Ovary (tissue), 7 donors: ENCODE measurements at regions not wholly inside any gene's neighbourhood (a gene's known extent, or its start where the extent isn't known, plus 50 kb on each side); places are given as distances from the start of the nearest gene placed in this dataset.
"Not testable (repeated sequence)": the region's sequence is repeated elsewhere in the genome, so short reads cannot be mapped to it uniquely, and the experiment has no call there.

Source experiments
- DNase-seq, 5 donors: peaks; one replicate each; pipeline ENCODE4 v3.0.0-alpha.2; 2019 to 2020
- H3K27ac ChIP-seq, 2 donors: fragments of 200-600 bp; one replicate each; pipeline versions ENCODE4 v1.5.1 to v1.8.0; 2019 to 2022
- H3K27me3 ChIP-seq: fragments of 200-600 bp; one replicate; pipeline ENCODE4 v1.8.0; 2022
- H3K36me3 ChIP-seq: fragments of 200-600 bp; sonication (generic); one replicate; pipeline ENCODE4 v1.5.1; 2019
- H3K4me1 ChIP-seq: one replicate; pipeline ENCODE4 v1.8.1; 2013; ENCODE audit warnings: mild to moderate bottlenecking, moderate library complexity; ENCODE audit not compliant: insufficient read depth
- H3K4me3 ChIP-seq: fragments of 200-600 bp; sonication (generic); one replicate; pipeline ENCODE4 v1.5.1; 2017
- H3K9me3 ChIP-seq, 2 donors: fragments of 200-600 bp in 1 of 2; sonication (generic) in 1 of 2; one replicate each; pipeline versions ENCODE4 v1.5.1 to v1.8.1; 2013 to 2019; ENCODE audit warnings: mild to moderate bottlenecking in 1 of 2, moderate library complexity in 1 of 2
- EP300 ChIP-seq: sonication (generic); formaldehyde crosslinking; IDR thresholded peaks from one replicate; pipeline ENCODE4 v1.6.1; 2017; ENCODE audit warnings: antibody characterized with exemption
- POLR2A ChIP-seq: fragments of 450-650 bp; IDR thresholded peaks from one replicate; pipeline ENCODE4 v1.6.1; 2017; ENCODE audit warnings: antibody characterized with exemption, mild to moderate bottlenecking, moderate library complexity
- WGBS, 3 donors: extraction: QIAGEN DNeasy Blood & Tissue Kit in 1 of 3; methylation state at CpG; one replicate each; pipeline versions ENCODE4 v1.1.5 to v1.1.7; 2013 to 2017; 5-methylcytosine and 5-hydroxymethylcytosine counted together
- intact Hi-C, 4 donors: fragments of 100-400 bp; cut with DNase I; formaldehyde crosslinking; loops; one replicate each; pipeline versions ENCODE4 v1.11.0 to v1.15.1; 2022 to 2023
- TF ChIP-seq, protein P1 (sequence below), 3 donors: fragments of 450-650 bp in 2 of 3; fragments of 200-600 bp in 1 of 3; IDR thresholded peaks; one replicate each; pipeline versions ENCODE4 v1.5.1 to v1.8.0; 2016 to 2022; ENCODE audit warnings: antibody characterized with exemption in 3 of 3, mild to moderate bottlenecking in 1 of 3
- donor health status: DM: no; HTN: no; CAD: no; lungs with moderate emphysema.
- donor health status: DM: no; HTN: no; CAD: no.
- donor health status: Bipolar disorder and iron deficiency.
- donor health status: DM: no; HTN: no; CAD: no.
- donor health status: DM: yes; HTN: yes; CAD: no.

- WGBS, 3 donors, result 60 to 79% (median 66%) methylated on average over 5 of the region's 5 CpGs
- no peaks in the 10 kb centered on the region for H3K27me3 ChIP-seq
- no peak overlapping the region for H3K4me3 ChIP-seq
- intact Hi-C loops, result no loop called here
- TF ChIP-seq, protein P1, sequence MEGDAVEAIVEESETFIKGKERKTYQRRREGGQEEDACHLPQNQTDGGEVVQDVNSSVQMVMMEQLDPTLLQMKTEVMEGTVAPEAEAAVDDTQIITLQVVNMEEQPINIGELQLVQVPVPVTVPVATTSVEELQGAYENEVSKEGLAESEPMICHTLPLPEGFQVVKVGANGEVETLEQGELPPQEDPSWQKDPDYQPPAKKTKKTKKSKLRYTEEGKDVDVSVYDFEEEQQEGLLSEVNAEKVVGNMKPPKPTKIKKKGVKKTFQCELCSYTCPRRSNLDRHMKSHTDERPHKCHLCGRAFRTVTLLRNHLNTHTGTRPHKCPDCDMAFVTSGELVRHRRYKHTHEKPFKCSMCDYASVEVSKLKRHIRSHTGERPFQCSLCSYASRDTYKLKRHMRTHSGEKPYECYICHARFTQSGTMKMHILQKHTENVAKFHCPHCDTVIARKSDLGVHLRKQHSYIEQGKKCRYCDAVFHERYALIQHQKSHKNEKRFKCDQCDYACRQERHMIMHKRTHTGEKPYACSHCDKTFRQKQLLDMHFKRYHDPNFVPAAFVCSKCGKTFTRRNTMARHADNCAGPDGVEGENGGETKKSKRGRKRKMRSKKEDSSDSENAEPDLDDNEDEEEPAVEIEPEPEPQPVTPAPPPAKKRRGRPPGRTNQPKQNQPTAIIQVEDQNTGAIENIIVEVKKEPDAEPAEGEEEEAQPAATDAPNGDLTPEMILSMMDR (IDR thresholded peaks at IDR 0.05), result no peak
- no peak for TF ChIP-seq EP300
- TF ChIP-seq POLR2A, result no peak
- H3K9me3 ChIP-seq, result no peaks in the 10 kb centered on the region
- H3K27ac ChIP-seq, result no peak overlapping the region
- H3K36me3 ChIP-seq, result no peaks in the 10 kb centered on the region
- no peaks in the 10 kb centered on the region for H3K4me1 ChIP-seq
- no peak for DNase-seq
Observed at GRCh38 chr5:166724284-166724683, 1567.2 kb upstream of the WWC1 start.

- no peaks in the 10 kb centered on the region for H3K4me1 ChIP-seq
- TF ChIP-seq POLR2A (no peak), EP300 (no peak)
- TF ChIP-seq, protein P1 (IDR thresholded peaks at IDR 0.05), result no peak
- H3K4me3 ChIP-seq, result no peak overlapping the region
- intact Hi-C loops, result no loop called here
- WGBS, 3 donors, result 9 to 24% (median 15%) methylated on average over 1 of the region's 1 CpG
- no peaks in the 10 kb centered on the region for H3K9me3 ChIP-seq
- H3K27ac ChIP-seq, result no peak overlapping the region
- DNase-seq, result no peak
- H3K36me3 ChIP-seq, result no peaks in the 10 kb centered on the region
- no peaks in the 10 kb centered on the region for H3K27me3 ChIP-seq
Observed at GRCh38 chr5:166725593-166725992, 1565.9 kb upstream of the WWC1 start.

GRCh38 chr5:166726406-166726805 lies 1565.0 kb upstream of the WWC1 start:
- Histone ChIP-seq H3K27ac (no peak overlapping the region), H3K9me3 (no peaks in the 10 kb centered on the region), H3K4me1 (no peaks in the 10 kb centered on the region), H3K27me3 (no peaks in the 10 kb centered on the region), H3K4me3 (no peak overlapping the region), H3K36me3 (no peaks in the 10 kb centered on the region)
- no peak for TF ChIP-seq EP300
- TF ChIP-seq POLR2A, result no peak
- TF ChIP-seq, protein P1 (IDR thresholded peaks at IDR 0.05), result no peak
- no peak for DNase-seq
- 73 to 79% (median 75%) methylated on average over 1 of the region's 1 CpG for WGBS, 3 donors
- intact Hi-C loops, result no loop called here

- H3K36me3 ChIP-seq, H3K4me3 ChIP-seq, H3K27ac ChIP-seq, DNase-seq, H3K27me3 ChIP-seq, H3K9me3 ChIP-seq, intact Hi-C loops, H3K4me1 ChIP-seq: not testable (repeated sequence)
- WGBS, 3 donors, result 79 to 92% (median 86%) methylated on average over 4 of the region's 4 CpGs
Observed at GRCh38 chr5:166742951-166743350, 1548.5 kb upstream of the WWC1 start.

DNA sequence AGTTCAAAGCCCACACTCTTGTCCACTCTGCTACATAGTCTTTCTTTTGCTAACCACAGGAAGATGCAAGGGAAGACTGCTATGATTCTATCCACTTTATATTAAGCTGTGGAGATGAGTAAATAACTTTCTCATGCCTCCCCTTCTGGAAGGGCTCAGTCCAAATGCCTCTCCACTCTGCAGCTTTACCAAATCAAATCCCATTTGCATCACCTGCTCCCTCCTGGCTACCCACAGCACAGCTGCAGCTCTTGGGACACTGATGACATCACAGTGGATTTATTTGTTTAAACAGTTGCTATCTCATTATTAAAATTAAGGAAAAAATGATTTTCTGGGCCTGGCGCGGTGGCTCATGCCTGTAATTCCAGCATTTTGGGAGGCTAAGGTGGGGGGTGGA lies 1544.9 kb upstream of the WWC1 start:
- no peaks in the 10 kb centered on the region for H3K27me3 ChIP-seq
- H3K4me1 ChIP-seq, result no peaks in the 10 kb centered on the region
- H3K27ac ChIP-seq, result no peak overlapping the region
- TF ChIP-seq EP300 (no peak), POLR2A (no peak)
- TF ChIP-seq, protein P1 (IDR thresholded peaks at IDR 0.05), result no peak
- no peak overlapping the region for H3K4me3 ChIP-seq
- H3K36me3 ChIP-seq, result no peaks in the 10 kb centered on the region
- intact Hi-C loops, result no loop called here
- 94 to 98% (median 98%) methylated on average over 2 of the region's 2 CpGs for WGBS, 3 donors
- no peak for DNase-seq
- no peaks in the 10 kb centered on the region for H3K9me3 ChIP-seq
